A673 (cell line): ENCODE measurements at regions not wholly inside any gene's neighbourhood (a gene's known extent, or its start where the extent isn't known, plus 50 kb on each side); places are given as distances from the start of the nearest gene placed in this dataset.

Experiments used
- BruUV-seq: library from RNA; stranded (reverse); fragments of 400-500 nt; replicated peaks from 2 replicates; lab custom pipeline; 2021; lab: Mats Ljungman, UMichigan
- CTCF ChIA-PET: fragments of 300-600 bp; sonication (Branson Sonifier 250); formaldehyde crosslinking; loops from one replicate; lab custom pipeline; 2022; ENCODE audit warnings: antibody characterized with exemption; lab: Charles Lee
- POLR2A ChIA-PET: fragments of 300-600 bp; sonication (Branson Sonifier 250); formaldehyde crosslinking; loops from one replicate; lab custom pipeline; 2022; ENCODE audit warnings: antibody characterized with exemption; ENCODE audit not compliant: low non-redundant PET; lab: Charles Lee
- DNase-seq: peaks from one replicate; pipeline ENCODE4 v3.0.0-alpha.2; 2015; ENCODE audit warnings: low spot score
- H3K27ac ChIP-seq: fragments of 200-600 bp; sonication (generic); 2 replicates; pipeline ENCODE4 v1.5.1; 2016; ENCODE audit warnings: mixed run types, low read depth, mild to moderate bottlenecking, mixed read lengths, antibody characterized with exemption, low read length; ENCODE audit not compliant: poor library complexity, severe bottlenecking
- H3K27me3 ChIP-seq: fragments of 200-600 bp; sonication (generic); replicated peaks from 2 replicates; pipeline ENCODE4 v1.6.1; 2017; ENCODE audit warnings: mixed run types, low read depth, mild to moderate bottlenecking, mixed read lengths, antibody characterized with exemption, low read length; ENCODE audit not compliant: insufficient read depth, poor library complexity
- H3K36me3 ChIP-seq: fragments of 200-600 bp; sonication (generic); 2 replicates; pipeline ENCODE4 v1.6.1; 2016; ENCODE audit warnings: mixed run types, mild to moderate bottlenecking, mixed read lengths, antibody characterized with exemption, low read length; ENCODE audit not compliant: insufficient read depth, poor library complexity, severe bottlenecking
- H3K4me1 ChIP-seq: fragments of 200-600 bp; sonication (generic); 2 replicates; pipeline ENCODE4 v1.6.1; 2017; ENCODE audit warnings: mixed run types, mild to moderate bottlenecking, mixed read lengths, antibody characterized with exemption, low read length; ENCODE audit not compliant: insufficient read depth, poor library complexity, severe bottlenecking
- H3K4me3 ChIP-seq: fragments of 200-600 bp; sonication (generic); 2 replicates; pipeline ENCODE4 v1.5.1; 2016; ENCODE audit warnings: low read depth, mixed run types, mild to moderate bottlenecking, mixed read lengths, low read length; ENCODE audit not compliant: poor library complexity, severe bottlenecking
- H3K9me3 ChIP-seq: fragments of 200-600 bp; sonication (generic); 2 replicates; pipeline ENCODE4 v1.6.1; 2016; ENCODE audit warnings: mixed run types, low read depth, mild to moderate bottlenecking, mixed read lengths, antibody characterized with exemption, low read length; ENCODE audit not compliant: poor library complexity, severe bottlenecking
- EZH2 ChIP-seq: fragments of 200-600 bp; sonication (generic); IDR thresholded peaks from 2 replicates; pipeline ENCODE4 v1.6.1; 2017; ENCODE audit warnings: borderline replicate concordance, low read depth, mild to moderate bottlenecking, mixed read lengths, antibody characterized with exemption, low read length; ENCODE audit not compliant: poor library complexity, severe bottlenecking
- intact Hi-C: fragments of 100-400 bp; cut with micrococcal nuclease; formaldehyde crosslinking; loops from one replicate; pipeline ENCODE4 v1.10.0; 2022; ENCODE audit not compliant: unreplicated experiment
- TF ChIP-seq, protein P1 (sequence below): fragments of 300-800, 200-600 bp; sonication (generic); conservative IDR thresholded peaks from 2 replicates; pipeline ENCODE4 v1.5.1; 2017; ENCODE audit warnings: low read depth, mild to moderate bottlenecking, antibody characterized with exemption, low read length, moderate library complexity, mixed read lengths

GRCh38 chr2:228738671-228739380 is 532.3 kb downstream of the PID1 start:
- Histone ChIP-seq H3K4me3 (no peak overlapping the region), H3K27me3 (no peaks in the 10 kb centered on the region), H3K36me3 (no peaks in the 10 kb centered on the region), H3K4me1 (no peaks in the 10 kb centered on the region), H3K9me3 (no peaks in the 10 kb centered on the region), H3K27ac (no peak overlapping the region)
- intact Hi-C loops = no loop called here
- no peak for DNase-seq
- no TSS peak for BruUV-seq
- TF ChIP-seq, protein P1, sequence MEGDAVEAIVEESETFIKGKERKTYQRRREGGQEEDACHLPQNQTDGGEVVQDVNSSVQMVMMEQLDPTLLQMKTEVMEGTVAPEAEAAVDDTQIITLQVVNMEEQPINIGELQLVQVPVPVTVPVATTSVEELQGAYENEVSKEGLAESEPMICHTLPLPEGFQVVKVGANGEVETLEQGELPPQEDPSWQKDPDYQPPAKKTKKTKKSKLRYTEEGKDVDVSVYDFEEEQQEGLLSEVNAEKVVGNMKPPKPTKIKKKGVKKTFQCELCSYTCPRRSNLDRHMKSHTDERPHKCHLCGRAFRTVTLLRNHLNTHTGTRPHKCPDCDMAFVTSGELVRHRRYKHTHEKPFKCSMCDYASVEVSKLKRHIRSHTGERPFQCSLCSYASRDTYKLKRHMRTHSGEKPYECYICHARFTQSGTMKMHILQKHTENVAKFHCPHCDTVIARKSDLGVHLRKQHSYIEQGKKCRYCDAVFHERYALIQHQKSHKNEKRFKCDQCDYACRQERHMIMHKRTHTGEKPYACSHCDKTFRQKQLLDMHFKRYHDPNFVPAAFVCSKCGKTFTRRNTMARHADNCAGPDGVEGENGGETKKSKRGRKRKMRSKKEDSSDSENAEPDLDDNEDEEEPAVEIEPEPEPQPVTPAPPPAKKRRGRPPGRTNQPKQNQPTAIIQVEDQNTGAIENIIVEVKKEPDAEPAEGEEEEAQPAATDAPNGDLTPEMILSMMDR = no peak
- TF ChIP-seq EZH2 = no peak
- ChIA-PET CTCF (no interaction called here), POLR2A (interaction anchor here (0.6 kb wide), 1 partner anchor 40 kb away, joined by 3 read pairs; no protein-coding TSS in a partner anchor)

DNA sequence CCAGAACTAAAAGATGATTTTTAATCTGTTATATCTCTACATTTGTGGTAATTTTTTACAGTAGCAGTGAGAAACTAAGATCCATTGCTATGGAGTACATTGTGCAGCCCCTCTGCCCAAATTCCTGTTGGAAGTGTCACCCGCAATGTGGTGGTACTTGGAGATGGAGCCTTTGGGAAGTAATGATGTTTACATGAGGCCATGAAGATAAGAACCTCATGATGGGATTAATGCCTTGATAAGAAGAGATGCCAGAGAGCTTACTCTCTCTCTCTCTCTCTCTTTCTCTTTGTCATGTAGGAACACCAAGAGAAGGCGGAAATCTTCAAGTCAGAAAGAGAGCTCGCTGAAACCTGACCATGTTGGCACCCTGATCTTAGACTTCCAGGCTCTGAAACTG is 535.4 kb downstream of the PID1 start:
- CTCF ChIA-PET = no interaction called here
- Histone ChIP-seq H3K27ac (no peak overlapping the region), H3K4me1 (no peaks in the 10 kb centered on the region), H3K27me3 (no peaks in the 10 kb centered on the region), H3K4me3 (no peak overlapping the region), H3K9me3 (no peaks in the 10 kb centered on the region), H3K36me3 (no peaks in the 10 kb centered on the region)
- POLR2A ChIA-PET = no interaction called here
- intact Hi-C loops = no loop called here
- TF ChIP-seq, protein P1 = no peak
- no peak for TF ChIP-seq EZH2
- DNase-seq = no peak
- no TSS peak for BruUV-seq

GRCh38 chr2:228731517-228731916 is 539.6 kb downstream of the PID1 start:
- POLR2A ChIA-PET = no interaction called here
- intact Hi-C loops = no loop called here
- CTCF ChIA-PET = no interaction called here
- TF ChIP-seq EZH2 = no peak
- TF ChIP-seq, protein P1 = no peak
- Histone ChIP-seq H3K4me1 (no peaks in the 10 kb centered on the region), H3K4me3 (no peak overlapping the region), H3K27me3 (no peaks in the 10 kb centered on the region), H3K27ac (no peak overlapping the region), H3K36me3 (no peaks in the 10 kb centered on the region), H3K9me3 (no peaks in the 10 kb centered on the region)
- BruUV-seq = no TSS peak
- DNase-seq = peak; percentile 19
